GM18498 (cell line): ENCODE measurements at regions not wholly inside any gene's neighbourhood (a gene's known extent, or its start where the extent isn't known, plus 50 kb on each side); places are given as distances from the start of the nearest gene placed in this dataset.
"Not testable (repeated sequence)": the region's sequence is repeated elsewhere in the genome, so short reads cannot be mapped to it uniquely, and the experiment has no call there.

Experiments used
- ATAC-seq: cut with Tn5 transposase; IDR thresholded peaks from one replicate; pipeline ENCODE4 v1.9.1; 2021; ENCODE audit warnings: mild to moderate bottlenecking, moderate library complexity; ENCODE audit not compliant: unreplicated experiment

GRCh38 chr2:34280606-34281005 lies 681.5 kb upstream of the FAM98A start:
- no peak for ATAC-seq

- ATAC-seq, result peak; percentile 83
Measured at GRCh38 chr2:34266908-34267697, 668.0 kb upstream of the FAM98A start.

DNA sequence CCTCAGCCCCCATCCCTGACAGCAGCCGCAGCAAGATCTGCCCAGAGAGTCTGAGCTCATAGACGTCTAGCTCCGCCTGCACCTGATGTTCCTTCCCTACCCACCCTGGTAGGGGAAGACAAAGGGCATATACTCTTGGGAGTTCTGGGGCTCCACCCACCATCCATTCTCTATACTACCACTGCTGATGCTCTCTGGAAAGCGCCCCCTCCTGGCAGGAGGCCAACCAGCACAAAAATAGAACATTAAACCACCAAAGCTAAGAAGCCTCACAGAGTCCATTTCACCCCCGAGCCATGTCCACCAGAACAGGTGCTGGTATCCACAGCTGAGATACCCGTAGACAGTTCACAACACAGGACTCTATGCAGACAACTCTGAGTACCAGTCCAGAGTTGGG lies 662.6 kb upstream of the FAM98A start:
- ATAC-seq, result no peak

DNA sequence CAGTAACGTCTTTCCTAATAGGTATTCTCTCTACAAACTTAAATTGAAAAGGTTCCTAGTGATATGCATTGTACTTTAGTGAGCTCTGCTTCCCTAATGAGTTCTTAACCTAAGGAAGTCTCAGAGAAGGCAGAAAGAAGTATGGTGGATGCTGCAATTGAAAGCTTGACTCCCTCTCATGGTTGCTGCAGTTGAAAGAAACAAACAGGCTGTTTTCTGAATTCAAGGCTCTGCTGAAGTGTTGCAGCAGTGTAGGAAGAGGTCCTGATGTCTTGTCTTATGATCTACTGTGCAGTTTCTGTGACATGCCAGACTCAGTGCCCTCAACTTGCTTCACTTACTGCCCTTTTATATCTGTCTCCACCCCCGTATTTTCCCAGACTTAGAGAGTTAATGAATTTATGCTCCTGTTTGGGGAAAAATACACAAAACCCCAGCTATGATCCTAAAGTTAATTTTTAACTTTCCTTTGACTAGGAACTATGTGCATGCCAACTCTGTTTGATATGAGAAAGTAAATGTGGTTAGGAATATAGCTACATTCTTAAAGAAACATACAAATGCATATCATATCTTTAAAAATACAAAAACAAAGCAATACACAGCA lies 655.3 kb upstream of the FAM98A start:
- ATAC-seq, result no peak

DNA sequence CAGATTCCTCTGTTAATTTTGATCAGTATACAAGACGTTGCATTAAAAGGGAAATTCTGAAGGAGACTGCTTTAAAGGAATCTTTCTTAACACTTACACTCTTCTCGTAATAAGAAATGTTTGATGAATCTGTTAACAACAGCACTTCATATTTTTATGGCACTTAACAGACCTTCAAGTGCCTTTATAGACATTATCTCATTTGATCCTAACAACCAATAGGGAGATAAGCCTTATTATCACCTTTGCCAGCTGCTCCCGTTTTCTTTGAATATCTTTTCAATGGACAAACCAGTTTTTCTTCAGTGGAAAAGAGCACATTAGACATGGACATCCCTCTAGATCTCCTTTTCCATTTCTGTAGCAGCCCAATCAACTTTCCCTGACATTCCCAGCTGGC lies 653.0 kb upstream of the FAM98A start:
- ATAC-seq, result no peak

DNA sequence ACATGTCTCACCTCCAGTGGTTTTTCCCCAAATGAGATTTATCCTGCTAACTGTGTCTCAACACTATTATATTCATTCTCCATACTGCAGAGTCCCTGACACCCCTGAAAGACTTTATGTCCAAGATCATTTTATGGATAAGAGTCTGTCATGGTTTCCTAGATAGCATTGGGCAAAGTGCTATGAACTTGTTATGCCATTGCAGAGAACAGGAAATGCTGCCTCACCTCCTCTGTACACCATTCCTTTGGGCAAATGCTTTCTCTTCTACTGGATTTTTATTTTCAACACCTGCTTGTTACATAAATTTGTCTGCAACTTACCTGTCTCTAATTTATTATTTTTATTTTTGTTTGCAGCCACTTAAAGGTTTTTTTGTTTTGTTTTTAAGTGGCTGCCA lies 652.5 kb upstream of the FAM98A start:
- ATAC-seq, result no peak

DNA sequence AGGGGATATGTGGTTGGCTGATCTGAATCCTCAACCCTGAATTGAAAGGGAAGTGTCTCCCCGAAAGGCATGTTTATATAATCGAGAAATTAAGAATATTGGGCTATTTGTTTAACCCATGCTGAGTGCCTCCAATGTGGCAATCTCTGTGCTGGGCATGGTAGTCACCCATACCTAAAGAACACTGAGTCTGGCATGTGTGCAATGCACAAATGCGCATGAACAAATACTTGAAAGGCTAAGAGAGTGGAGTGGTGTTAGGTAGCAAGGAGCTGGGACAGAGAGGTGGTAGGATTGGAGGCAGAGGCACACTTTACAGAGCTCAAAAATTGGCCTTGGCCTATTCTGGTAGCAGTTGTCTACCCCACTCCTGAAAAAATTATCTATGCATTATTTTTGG lies 645.1 kb upstream of the FAM98A start:
- ATAC-seq, result no peak

GRCh38 chr2:34242763-34243123 lies 643.6 kb upstream of the FAM98A start:
- no peak for ATAC-seq

DNA sequence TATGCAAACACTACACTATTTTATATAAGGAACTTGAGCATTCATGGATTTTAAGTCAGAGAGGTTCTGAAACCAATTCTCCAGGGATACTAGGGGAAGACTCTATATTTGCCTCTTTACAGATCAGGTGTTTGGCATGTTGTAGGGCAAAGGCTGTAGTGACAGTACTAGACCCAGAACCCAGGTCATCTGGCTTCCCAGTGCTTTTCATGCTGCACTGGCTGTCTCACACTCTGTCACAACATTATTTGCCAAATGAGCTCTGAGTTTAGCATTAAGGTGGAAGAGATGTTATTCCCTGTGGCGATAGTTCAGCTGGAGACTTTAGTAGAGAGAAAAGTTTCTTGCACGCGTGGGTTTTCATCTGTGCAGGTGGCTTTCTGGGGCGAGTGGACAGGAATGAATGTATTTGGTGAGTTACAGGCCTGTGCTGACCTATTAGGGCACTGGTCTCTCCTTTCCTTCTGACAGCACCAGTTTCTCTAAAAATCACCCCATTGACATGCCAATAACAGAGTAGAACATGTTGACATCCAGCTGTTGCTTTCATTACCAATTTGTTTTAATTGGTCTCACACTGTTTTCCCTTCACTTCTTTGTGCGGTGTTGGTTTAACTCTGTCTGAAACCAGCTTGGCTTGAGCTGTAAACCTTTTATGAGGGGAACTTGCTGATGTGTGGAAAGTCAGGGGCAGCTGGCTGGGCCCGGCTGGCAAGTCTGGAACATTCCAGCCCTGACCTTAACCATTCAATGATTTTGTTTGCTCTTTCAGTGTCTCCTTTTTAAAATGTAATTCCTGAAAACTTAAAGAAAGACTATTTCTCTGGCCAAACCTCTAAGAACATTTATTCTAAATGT lies 643.0 kb upstream of the FAM98A start:
- no peak for ATAC-seq

DNA sequence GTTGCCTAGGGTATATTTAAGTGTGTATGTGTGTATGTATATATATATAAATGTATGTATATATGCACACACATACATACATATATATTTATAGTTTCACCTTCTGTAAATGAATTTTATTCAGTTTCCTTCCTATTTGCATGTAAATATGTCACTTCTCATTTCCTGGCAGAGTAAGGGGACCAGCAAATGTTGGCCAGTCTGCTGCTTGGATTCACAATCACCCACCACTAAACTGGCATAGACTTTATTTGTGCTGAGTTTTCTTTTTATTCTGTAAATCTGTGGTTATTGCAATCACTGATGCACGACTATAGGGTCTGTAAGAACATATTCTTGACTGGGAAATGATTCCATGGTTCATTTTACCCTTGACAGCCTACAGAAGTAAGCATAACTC lies 640.4 kb upstream of the FAM98A start:
- ATAC-seq, result no peak

- ATAC-seq, result no peak
Measured at GRCh38 chr2:34234823-34235222, 635.7 kb upstream of the FAM98A start.

DNA sequence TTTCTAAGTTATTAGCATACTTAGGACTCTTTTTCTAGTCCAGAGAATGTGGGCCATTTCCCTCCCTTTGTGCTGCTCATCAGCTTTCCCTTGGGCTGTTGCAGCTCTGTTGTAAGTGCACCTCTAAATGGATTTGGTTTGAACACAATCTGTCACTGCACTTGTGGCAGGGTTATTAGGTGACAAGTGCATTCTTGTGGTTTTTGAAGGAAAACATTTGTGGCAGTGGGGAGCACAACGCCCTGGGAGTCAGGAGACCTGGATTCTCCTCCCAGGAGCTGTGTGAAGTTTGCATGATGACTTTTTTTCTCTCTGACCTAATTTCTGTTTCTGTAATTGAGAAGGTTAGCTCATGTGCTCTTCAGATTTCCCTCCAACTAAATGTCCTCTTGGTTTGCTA lies 630.9 kb upstream of the FAM98A start:
- ATAC-seq, result no peak

- no peak for ATAC-seq
Measured at GRCh38 chr2:34215174-34215573, 616.1 kb upstream of the FAM98A start.

GRCh38 chr2:34210382-34210781 lies 611.3 kb upstream of the FAM98A start:
- not testable (repeated sequence) for ATAC-seq

DNA sequence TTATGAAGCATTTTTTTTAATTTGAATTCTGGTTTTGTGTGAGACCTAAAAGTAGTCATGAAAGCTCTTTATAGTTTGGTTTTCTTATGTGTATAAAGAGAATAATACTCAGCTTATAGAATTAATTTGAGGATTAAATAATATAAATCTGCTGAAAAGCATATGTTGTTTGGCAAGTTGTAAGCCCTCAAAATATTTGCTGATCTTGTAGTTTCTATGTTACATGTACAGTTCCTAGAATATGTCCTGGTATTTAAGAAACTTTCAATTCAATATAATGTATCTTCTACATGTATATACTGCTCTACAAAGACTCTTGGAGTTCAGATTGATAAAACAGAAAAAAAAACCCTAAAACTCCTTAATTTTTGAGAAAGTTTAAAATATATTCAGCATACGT lies 605.5 kb upstream of the FAM98A start:
- ATAC-seq, result no peak

- ATAC-seq, result no peak
Measured at GRCh38 chr2:34201099-34201498, 602.0 kb upstream of the FAM98A start.

GRCh38 chr2:34199971-34200370 lies 600.9 kb upstream of the FAM98A start:
- no peak for ATAC-seq

DNA sequence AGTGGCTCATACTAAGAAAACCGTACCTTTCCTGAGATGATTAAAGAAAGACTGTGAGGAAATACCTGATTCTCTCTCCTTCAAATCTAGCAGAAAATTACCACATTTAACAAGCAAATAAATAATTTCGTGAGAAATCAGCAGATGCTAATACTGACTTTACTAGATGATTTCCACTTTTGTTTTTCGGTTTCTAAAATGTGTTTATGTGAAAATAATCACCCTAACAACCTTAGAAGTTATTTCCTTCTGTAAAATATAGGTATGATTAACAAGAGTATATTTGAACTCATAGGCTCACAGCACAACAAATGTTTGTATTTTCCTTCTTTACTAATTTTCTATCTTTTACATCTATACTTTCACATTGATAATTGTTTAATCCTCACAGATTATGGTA lies 594.1 kb upstream of the FAM98A start:
- no peak for ATAC-seq

DNA sequence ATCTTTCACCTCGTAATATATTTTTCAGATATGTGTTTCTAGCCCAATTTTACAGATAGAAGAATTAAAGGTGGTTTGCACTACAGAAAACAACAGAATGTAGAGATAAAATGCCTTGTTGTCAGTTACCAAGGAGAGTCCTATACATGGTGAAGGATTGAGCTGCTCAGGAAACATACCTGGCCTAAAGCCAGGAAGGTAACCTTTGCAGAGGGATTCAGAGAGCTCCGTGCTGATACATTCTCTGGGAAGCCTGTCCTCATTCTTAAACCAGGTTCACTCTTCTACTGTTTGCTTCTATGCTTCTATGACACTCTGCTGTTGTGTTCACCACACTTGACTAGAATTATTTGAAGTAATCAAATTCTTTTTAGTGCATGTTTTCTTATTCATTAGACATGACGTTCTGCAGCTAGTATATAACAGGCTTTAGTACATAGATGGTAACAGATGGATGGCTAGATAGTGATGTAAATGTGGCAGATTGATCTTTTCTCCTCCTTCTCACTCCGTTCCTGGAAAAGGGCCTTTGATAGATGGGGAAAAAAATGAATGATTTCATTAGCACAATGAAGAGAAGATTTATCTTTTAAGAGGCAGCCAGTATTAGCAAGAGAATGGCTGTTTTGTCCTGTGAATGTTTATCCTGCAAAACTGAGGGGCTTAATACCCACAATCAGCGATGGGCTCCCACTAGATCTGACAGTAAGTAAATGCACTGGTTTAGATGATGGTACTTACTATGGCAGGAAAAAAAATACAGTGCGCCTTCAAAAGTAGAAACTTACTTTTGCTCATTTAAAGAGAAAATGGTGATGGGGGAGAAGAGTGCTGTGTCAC lies 589.6 kb upstream of the FAM98A start:
- ATAC-seq, result no peak

GRCh38 chr2:34179511-34179910 lies 580.4 kb upstream of the FAM98A start:
- no peak for ATAC-seq

GRCh38 chr2:34178482-34178881 lies 579.4 kb upstream of the FAM98A start:
- ATAC-seq, result no peak
